ENCODE measurements at regions not wholly inside any gene's neighbourhood (a gene's known extent, or its start where the extent isn't known, plus 50 kb on each side); places are given as distances from the start of the nearest gene placed in this dataset.

DNA sequence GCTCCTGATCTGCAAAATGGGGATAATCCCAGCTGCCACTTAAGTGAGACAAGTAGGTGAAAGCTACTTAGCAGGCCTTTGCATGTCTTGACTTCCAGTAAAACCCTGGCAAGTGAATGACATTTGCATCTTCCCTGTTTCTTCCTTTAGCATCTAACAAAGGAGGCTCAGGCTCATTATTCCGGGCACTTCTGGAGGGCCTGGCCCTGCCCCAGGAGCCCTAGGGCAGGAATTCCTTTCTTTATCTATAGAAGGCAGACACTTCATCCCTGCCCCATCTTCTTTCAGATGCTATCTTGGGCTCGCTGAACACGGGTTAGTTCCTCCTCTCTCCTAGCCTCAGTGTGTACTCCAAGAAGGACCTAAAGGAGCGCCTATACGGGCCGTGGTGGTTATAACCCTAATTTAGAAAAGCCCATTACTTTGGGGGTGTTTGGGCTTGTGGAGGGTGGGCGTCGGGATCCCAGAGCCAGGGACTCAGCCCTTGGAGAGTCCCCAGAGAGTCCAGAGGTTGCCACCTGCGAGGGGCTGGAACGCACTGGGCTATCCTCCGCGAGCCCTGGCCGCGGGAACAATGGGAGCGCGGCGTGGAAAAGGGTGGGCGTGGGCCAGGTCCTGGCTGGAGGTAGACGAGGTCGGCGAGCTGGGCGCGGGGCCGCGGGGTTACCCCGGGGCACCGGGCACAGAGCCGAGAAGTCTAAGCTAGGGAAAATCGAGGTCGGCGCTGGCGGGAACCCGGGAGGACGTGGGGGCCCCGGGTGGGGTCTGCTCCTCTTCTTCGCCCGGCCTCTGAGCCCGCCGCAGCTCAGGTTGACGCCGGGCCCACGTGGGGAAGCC, 62.8 kb upstream of the EPB41L1 start:
- no peak overlapping the region; the same call in 1 of the 2 replicates for H3K4me2 ChIP-seq (ENCODE audit: low read depth, low read length)
- peak overlapping the region; percentile 56; the same call in 1 of the 2 replicates for H3K4me3 ChIP-seq (ENCODE audit: insufficient read depth, low read depth, low read length)
- WGBS, 2 experiments (ENCODE audit: extremely low coverage in 2 of 2, insufficient read length in 1 of 2): 7% methylated on average over 18 of the region's 42 CpGs; no CpG with 5 or more reads in 1 of the 2 experiments
- intact Hi-C loops (cut with micrococcal nuclease) (no loop called here), in situ Hi-C loops (cut with MboI; ENCODE audit: low sequenced_read_pairs) (no loop called here), dilution Hi-C loops (cut with HindIII; ENCODE audit: low sequenced_read_pairs, unreplicated experiment) (no loop called here)
- no peak overlapping the region for H3K18ac ChIP-seq (ENCODE audit: low read depth, low read length)
- peaks cover 7% of the 10 kb centered on the region; the same call in 1 of the 2 replicates for H3K4me1 ChIP-seq (ENCODE audit: control insufficient read depth, insufficient read depth, low read length)
- H3K27ac ChIP-seq (ENCODE audit: insufficient read depth, low read length): no peak overlapping the region
- ChIA-PET POLR2A (ENCODE audit: unreplicated experiment) (no interaction called here), CTCF (interaction anchor here (0.6 kb wide), 3 partner anchors 36 to 99 kb away, joined by 3 to 5 read pairs (median 3); no protein-coding TSS in a partner anchor)
- no peak overlapping the region for H3K9ac ChIP-seq (ENCODE audit: low read depth, low read length)
- H4K5ac ChIP-seq (ENCODE audit: low read depth, low read length): no peak overlapping the region
- no peak overlapping the region for H3K4ac ChIP-seq (ENCODE audit: low read depth, low read length)
- H2AK9ac ChIP-seq (replicated peaks; ENCODE audit: low read depth, low read length, poor library complexity): no peak overlapping the region
- no peak overlapping the region for H4K8ac ChIP-seq (ENCODE audit: low read depth in 2 of 2, low read length in 2 of 2)
- H3K14ac ChIP-seq (replicated peaks; ENCODE audit: low read depth, low read length): no peak overlapping the region
- H2BK5ac ChIP-seq (ENCODE audit: low read depth, low read length, poor library complexity, severe bottlenecking): no peak overlapping the region
- ATAC-seq (ENCODE audit: low read depth): no peak
- H2AK5ac ChIP-seq (ENCODE audit: low read depth, low read length): no peak overlapping the region
- no peak for TF ChIP-seq SMC3 (IDR thresholded peaks at IDR 0.05; ENCODE audit: low read depth, low read length)
- TF ChIP-seq CEBPB (IDR thresholded peaks at IDR 0.05; ENCODE audit: low read depth, low read length): no peak
- TF ChIP-seq POLR2A (IDR thresholded peaks at IDR 0.05; ENCODE audit: low read depth, low read length): no peak
- TF ChIP-seq, protein P1, sequence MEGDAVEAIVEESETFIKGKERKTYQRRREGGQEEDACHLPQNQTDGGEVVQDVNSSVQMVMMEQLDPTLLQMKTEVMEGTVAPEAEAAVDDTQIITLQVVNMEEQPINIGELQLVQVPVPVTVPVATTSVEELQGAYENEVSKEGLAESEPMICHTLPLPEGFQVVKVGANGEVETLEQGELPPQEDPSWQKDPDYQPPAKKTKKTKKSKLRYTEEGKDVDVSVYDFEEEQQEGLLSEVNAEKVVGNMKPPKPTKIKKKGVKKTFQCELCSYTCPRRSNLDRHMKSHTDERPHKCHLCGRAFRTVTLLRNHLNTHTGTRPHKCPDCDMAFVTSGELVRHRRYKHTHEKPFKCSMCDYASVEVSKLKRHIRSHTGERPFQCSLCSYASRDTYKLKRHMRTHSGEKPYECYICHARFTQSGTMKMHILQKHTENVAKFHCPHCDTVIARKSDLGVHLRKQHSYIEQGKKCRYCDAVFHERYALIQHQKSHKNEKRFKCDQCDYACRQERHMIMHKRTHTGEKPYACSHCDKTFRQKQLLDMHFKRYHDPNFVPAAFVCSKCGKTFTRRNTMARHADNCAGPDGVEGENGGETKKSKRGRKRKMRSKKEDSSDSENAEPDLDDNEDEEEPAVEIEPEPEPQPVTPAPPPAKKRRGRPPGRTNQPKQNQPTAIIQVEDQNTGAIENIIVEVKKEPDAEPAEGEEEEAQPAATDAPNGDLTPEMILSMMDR (conservative IDR thresholded peaks at IDR 0.05; ENCODE audit: low read depth, low read length): no peak
- no peak for TF ChIP-seq MAFK (IDR thresholded peaks at IDR 0.05; ENCODE audit: low read depth, low read length)
- TF ChIP-seq MXI1 (IDR thresholded peaks at IDR 0.05; ENCODE audit: borderline replicate concordance, low read depth, low read length): no peak
- TF ChIP-seq BHLHE40 (IDR thresholded peaks at IDR 0.05; ENCODE audit: low read depth, low read length): no peak
- no peak for TF ChIP-seq RFX5 (IDR thresholded peaks at IDR 0.05; ENCODE audit: low read depth, low read length)
- H2AFZ ChIP-seq (replicated peaks; ENCODE audit: low read length, poor library complexity): peak overlapping the region; percentile 40
- DNase-seq: no peak
- no peaks in the 10 kb centered on the region for H3K36me3 ChIP-seq (ENCODE audit: control insufficient read depth, insufficient read depth, low read length)
- H3K9me1 ChIP-seq (ENCODE audit: insufficient read depth, low read length): peaks cover 4% of the 10 kb centered on the region; the same call in 1 of the 2 replicates
- no peaks in the 10 kb centered on the region for H3K79me1 ChIP-seq (ENCODE audit: low read depth in 1 of 2, low read length in 2 of 2)
- H2BK20ac ChIP-seq (ENCODE audit: low read depth, low read length): no peak overlapping the region
- BruUV-seq (replicated peaks): no TSS peak
- H3K23ac ChIP-seq (ENCODE audit: low read depth, low read length): peak overlapping the region; percentile 46; the same call in 1 of the 2 replicates
- no peak overlapping the region for H2BK15ac ChIP-seq (ENCODE audit: low read depth, low read length)
- H2BK120ac ChIP-seq (ENCODE audit: low read depth, low read length): no peak overlapping the region
- 0 out of 2 replicates have a peak, but pooled peaks cover 2% of the 10 kb centered on the region for H4K20me1 ChIP-seq (ENCODE audit: insufficient read depth, low read length)
- H3K9me3 ChIP-seq (ENCODE audit: control insufficient read depth, insufficient read depth, low read length): no peaks in the 10 kb centered on the region
- no peak overlapping the region for H3K56ac ChIP-seq (ENCODE audit: extremely low read depth, insufficient read depth, low read length)
- H4K91ac ChIP-seq (ENCODE audit: insufficient read depth, low read depth, low read length): no peak overlapping the region
- H3K27me3 ChIP-seq (ENCODE audit: control insufficient read depth, insufficient read depth, low read length): peaks cover 43% of the 10 kb centered on the region

Data from IMR-90 (cell line).